Naive thymus-derived CD4-positive, alpha-beta T cell (primary cell): ENCODE measurements at regions not wholly inside any gene's neighbourhood (a gene's known extent, or its start where the extent isn't known, plus 50 kb on each side); places are given as distances from the start of the nearest gene placed in this dataset.

Experiments
- ATAC-seq: fragments of 150-1000 bp; cut with Tn5 transposase; 2 replicates; pipeline ENCODE4 v1.10.0; 2021; ENCODE audit warnings: mild to moderate bottlenecking, moderate library complexity
- CTCF ChIA-PET: fragments of 350-600 bp; sonication (Branson Sonifier 250); formaldehyde crosslinking; loops from one replicate; lab custom pipeline; 2021; ENCODE audit warnings: antibody characterized with exemption; lab: Charles Lee
- POLR2A ChIA-PET: fragments of 350-600 bp; sonication (Branson Sonifier 250); formaldehyde crosslinking; loops from one replicate; lab custom pipeline; 2021; ENCODE audit warnings: antibody characterized with exemption, inconsistent platforms; lab: Charles Lee
- DNase-seq, 9 donors: peaks; one replicate each; pipeline versions ENCODE4 v3.0.0 to v3.0.0-alpha.2; 2020 to 2022; ENCODE audit warnings: mixed read lengths in 1 of 9
- H3K27ac ChIP-seq: one replicate; pipeline ENCODE4 v1.7.0; 2013; ENCODE audit warnings: mild to moderate bottlenecking, low read depth, low read length, moderate library complexity
- H3K27me3 ChIP-seq, 2 donors: one replicate each; pipeline ENCODE4 v1.7.0; 2013; ENCODE audit warnings: low read length in 2 of 2, mild to moderate bottlenecking in 2 of 2, moderate library complexity in 2 of 2; ENCODE audit not compliant: control insufficient read depth in 2 of 2, insufficient read depth in 2 of 2
- H3K36me3 ChIP-seq, 3 experiments: 1 replicate in 2 of 3; 2 replicates in 1 of 3; pipeline ENCODE4 v1.7.0; 2013; ENCODE audit warnings: low read length in 3 of 3, mild to moderate bottlenecking in 3 of 3, moderate library complexity in 1 of 3; ENCODE audit not compliant: insufficient read depth in 3 of 3, control insufficient read depth in 2 of 3
- H3K4me1 ChIP-seq, 2 donors: one replicate each; pipeline ENCODE4 v1.7.0; 2013; ENCODE audit warnings: low read length in 2 of 2, mild to moderate bottlenecking in 2 of 2, moderate library complexity in 1 of 2; ENCODE audit not compliant: control insufficient read depth in 2 of 2, insufficient read depth in 2 of 2
- H3K4me3 ChIP-seq: 2 replicates; pipeline ENCODE4 v1.7.0; 2013; ENCODE audit warnings: mild to moderate bottlenecking, low read length
- H3K9me3 ChIP-seq, 3 experiments: 1 replicate in 2 of 3; 2 replicates in 1 of 3; pipeline ENCODE4 v1.7.0; 2013; ENCODE audit warnings: low read length in 3 of 3; ENCODE audit not compliant: control insufficient read depth in 2 of 3
- H3K27ac Mint-ChIP-seq, 9 donors: one replicate each; pipeline ENCODE4 v1.8.0; 2020 to 2022; ENCODE audit warnings: mixed read lengths in 9 of 9, mild to moderate bottlenecking in 8 of 9, moderate library complexity in 5 of 9, inconsistent platforms in 2 of 9
- H3K27me3 Mint-ChIP-seq, 5 donors: one replicate each; pipeline ENCODE4 v1.8.0; 2021 to 2022; ENCODE audit warnings: mixed read lengths in 5 of 5, mild to moderate bottlenecking in 1 of 5
- H3K36me3 Mint-ChIP-seq, 5 donors: one replicate each; pipeline ENCODE4 v1.8.0; 2020 to 2022; ENCODE audit warnings: mixed read lengths in 5 of 5, mild to moderate bottlenecking in 3 of 5, inconsistent platforms in 1 of 5
- H3K4me1 Mint-ChIP-seq, 7 donors: one replicate each; pipeline ENCODE4 v1.8.0; 2020 to 2022; ENCODE audit warnings: mixed read lengths in 7 of 7, mild to moderate bottlenecking in 3 of 7, inconsistent platforms in 1 of 7
- H3K4me3 Mint-ChIP-seq, 10 donors: one replicate each; pipeline ENCODE4 v1.8.0; 2020 to 2022; ENCODE audit warnings: mild to moderate bottlenecking in 10 of 10, mixed read lengths in 10 of 10, moderate library complexity in 6 of 10, inconsistent platforms in 2 of 10
- H3K9me3 Mint-ChIP-seq, 11 donors: one replicate each; pipeline ENCODE4 v1.8.0; 2020 to 2022; ENCODE audit warnings: mixed read lengths in 11 of 11, mild to moderate bottlenecking in 4 of 11, inconsistent platforms in 1 of 11, moderate library complexity in 1 of 11
- intact Hi-C, 2 donors: fragments of 100-400 bp; cut with micrococcal nuclease; formaldehyde crosslinking; loops; one replicate each; pipeline ENCODE4 v1.15.1; 2023

DNA sequence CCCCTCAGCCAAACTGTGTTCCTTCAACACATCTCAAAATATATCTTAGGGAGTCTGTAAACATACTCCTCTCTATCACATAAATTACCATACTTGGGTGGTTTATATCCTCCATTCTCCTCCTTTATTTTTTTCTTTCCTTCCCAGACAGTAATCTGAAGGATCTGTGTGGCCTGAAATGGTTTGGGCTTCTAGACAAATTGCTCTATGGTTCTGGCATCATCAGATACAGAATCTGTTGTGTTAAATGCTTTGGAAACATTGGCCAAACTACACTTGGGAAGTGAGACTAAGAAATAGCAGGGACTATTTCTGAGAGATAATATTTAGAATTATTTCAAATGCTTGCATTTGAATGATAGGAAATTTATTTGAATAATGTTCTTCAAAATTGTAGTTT lies 353.0 kb upstream of the KCND2 start:
- Mint-ChIP-seq H3K27ac (no peak overlapping the region), H3K4me3 (no peak overlapping the region), H3K4me1 (no peaks in the 10 kb centered on the region), H3K27me3 (no peaks in the 10 kb centered on the region), H3K9me3 (peaks cover 0 to 17% (median 3%) of the 10 kb centered on the region in 11 donors), H3K36me3 (no peaks in the 10 kb centered on the region)
- POLR2A ChIA-PET: no interaction called here
- no peak for ATAC-seq
- Histone ChIP-seq H3K4me3 (no peak overlapping the region), H3K36me3 (no peaks in the 10 kb centered on the region), H3K27me3 (no peaks in the 10 kb centered on the region), H3K4me1 (no peaks in the 10 kb centered on the region), H3K9me3 (no peaks in the 10 kb centered on the region), H3K27ac (no peak overlapping the region)
- no peak for DNase-seq
- CTCF ChIA-PET: no interaction called here
- intact Hi-C loops: no loop called here

DNA sequence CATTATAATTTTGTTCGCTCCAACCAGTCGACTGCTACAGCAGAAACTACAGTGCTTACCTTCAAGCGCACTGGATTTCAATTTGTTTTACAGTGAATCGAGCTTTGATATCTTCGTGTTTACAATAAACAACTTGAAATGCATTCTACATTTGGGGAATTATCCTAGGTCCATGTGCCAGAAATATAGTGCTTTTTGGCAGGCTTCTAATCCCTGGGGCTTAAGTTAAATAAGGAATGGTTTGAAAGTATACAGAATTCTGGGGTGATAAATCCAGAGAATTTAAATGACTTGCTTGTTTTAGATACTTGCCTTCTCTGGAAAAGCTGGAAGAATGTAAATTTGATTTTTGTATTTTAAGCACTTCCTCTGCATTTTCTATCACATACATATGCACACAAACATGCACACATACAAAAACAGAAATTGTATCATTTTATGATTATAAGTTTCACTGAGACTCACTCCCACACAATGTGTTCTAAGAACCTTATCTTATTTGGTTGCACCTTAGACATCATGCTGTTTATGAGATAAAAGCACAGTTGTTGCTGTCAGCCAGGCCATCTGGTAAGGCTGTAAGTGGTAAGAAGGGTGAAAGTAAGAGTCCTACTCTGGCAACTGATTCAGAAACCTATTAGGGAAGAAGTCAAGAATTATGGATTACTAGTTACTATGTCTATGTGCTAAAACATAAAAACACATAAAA lies 347.2 kb upstream of the KCND2 start:
- H3K27ac ChIP-seq: no peak overlapping the region
- intact Hi-C loops: no loop called here
- H3K4me1 ChIP-seq: no peaks in the 10 kb centered on the region
- no peaks in the 10 kb centered on the region for H3K36me3 ChIP-seq
- no peak overlapping the region for H3K27ac Mint-ChIP-seq
- no peaks in the 10 kb centered on the region for H3K36me3 Mint-ChIP-seq
- no peaks in the 10 kb centered on the region for H3K9me3 ChIP-seq
- no peak overlapping the region for H3K4me3 ChIP-seq
- H3K4me1 Mint-ChIP-seq: no peaks in the 10 kb centered on the region
- no peaks in the 10 kb centered on the region for H3K27me3 ChIP-seq
- DNase-seq: no peak
- H3K27me3 Mint-ChIP-seq: no peaks in the 10 kb centered on the region
- POLR2A ChIA-PET: no interaction called here
- ATAC-seq: no peak
- H3K9me3 Mint-ChIP-seq: peaks cover 0 to 15% (median 4%) of the 10 kb centered on the region in 11 donors
- no peak overlapping the region for H3K4me3 Mint-ChIP-seq
- CTCF ChIA-PET: no interaction called here

DNA sequence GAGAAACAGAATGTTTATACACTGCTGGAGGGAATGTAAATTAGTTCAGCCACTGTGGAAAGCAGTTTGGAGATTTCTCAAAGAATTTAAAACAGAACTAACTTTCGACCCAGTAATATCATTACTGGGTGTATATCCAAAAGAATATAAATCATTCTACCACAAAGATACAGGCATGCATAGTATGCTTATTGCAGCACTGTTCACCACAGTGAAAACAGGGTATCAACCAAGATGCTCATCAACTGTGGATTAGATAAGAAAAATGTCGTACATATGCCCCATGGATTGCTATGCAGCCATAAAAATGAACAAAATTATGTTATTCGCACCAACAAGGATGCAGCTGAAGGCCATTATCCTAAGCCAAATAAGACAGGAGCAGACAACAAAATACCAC lies 343.1 kb upstream of the KCND2 start:
- H3K27me3 ChIP-seq: no peaks in the 10 kb centered on the region
- Mint-ChIP-seq H3K9me3 (peaks cover 0 to 25% (median 5%) of the 10 kb centered on the region in 11 donors), H3K4me3 (no peak overlapping the region), H3K27me3 (no peaks in the 10 kb centered on the region), H3K4me1 (no peaks in the 10 kb centered on the region), H3K27ac (no peak overlapping the region), H3K36me3 (no peaks in the 10 kb centered on the region)
- DNase-seq (no peak), ATAC-seq (no peak)
- H3K4me1 ChIP-seq: no peaks in the 10 kb centered on the region
- H3K36me3 ChIP-seq: no peaks in the 10 kb centered on the region
- H3K4me3 ChIP-seq: no peak overlapping the region
- H3K27ac ChIP-seq: no peak overlapping the region
- H3K9me3 ChIP-seq: no peaks in the 10 kb centered on the region
- CTCF ChIA-PET: no interaction called here
- POLR2A ChIA-PET: no interaction called here
- intact Hi-C loops: no loop called here

DNA sequence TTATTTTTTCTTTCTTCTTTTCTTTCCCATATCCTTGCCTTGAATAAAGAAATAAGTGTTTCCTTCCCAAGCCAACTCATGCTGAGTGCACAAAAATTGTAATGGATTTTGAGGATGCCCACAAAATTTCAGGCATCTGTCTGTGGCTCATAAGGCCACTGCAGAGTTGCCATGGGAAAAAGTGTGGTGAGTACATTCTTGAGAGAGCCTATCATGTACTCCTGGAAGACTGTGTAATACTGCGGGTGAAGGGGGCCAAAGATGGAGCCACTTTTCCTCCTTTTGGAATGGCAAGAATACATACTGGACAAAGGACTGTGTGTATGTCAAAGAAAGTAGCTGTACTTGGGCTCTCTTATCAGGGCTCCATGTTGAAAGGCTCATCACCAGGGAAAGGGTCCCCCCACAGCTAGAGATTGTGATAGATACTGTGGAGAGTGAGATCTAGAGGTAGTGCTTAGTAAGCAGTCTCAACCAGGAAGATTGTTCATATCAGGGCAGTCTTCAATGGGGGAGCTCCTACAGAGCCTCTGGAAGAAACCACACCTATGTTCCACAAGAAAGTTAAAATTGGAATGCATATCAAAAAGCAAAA lies 341.6 kb upstream of the KCND2 start:
- no peak for ATAC-seq
- no peaks in the 10 kb centered on the region for H3K9me3 ChIP-seq
- H3K27ac ChIP-seq: no peak overlapping the region
- no peaks in the 10 kb centered on the region for H3K36me3 ChIP-seq
- Mint-ChIP-seq H3K4me1 (no peaks in the 10 kb centered on the region), H3K27ac (no peak overlapping the region), H3K27me3 (no peaks in the 10 kb centered on the region), H3K9me3 (peaks cover 0 to 20% (median 3%) of the 10 kb centered on the region in 11 donors), H3K4me3 (no peak overlapping the region), H3K36me3 (no peaks in the 10 kb centered on the region)
- no peaks in the 10 kb centered on the region for H3K27me3 ChIP-seq
- ChIA-PET CTCF (no interaction called here), POLR2A (no interaction called here)
- H3K4me3 ChIP-seq: no peak overlapping the region
- H3K4me1 ChIP-seq: no peaks in the 10 kb centered on the region
- no peak for DNase-seq
- intact Hi-C loops: no loop called here

DNA sequence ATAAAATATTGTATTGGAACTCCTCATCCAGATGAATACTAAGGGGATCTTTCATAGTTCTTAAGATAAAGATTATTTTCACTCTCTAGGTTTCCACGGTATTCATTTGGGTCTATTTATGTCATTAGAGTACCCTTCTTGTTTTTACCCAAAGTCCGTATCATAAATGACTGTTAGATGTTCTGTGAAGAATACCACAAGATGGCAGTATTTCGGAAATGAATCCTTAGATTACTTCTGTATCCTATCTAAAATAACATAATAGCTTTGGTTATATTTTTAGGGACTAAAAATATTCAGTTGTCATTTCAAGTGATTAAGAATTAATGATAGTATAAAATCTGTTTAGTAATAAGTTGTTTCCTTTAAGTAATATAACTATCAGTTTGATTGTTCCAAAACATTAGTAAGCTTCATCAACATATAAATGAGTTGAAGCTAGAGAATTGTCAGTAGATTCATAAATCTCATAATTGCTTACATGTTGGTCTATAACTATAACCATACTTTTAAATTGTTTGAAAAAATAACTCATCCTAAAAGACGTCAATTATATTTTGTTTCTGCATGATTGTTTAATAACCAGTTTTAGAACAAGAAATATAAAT lies 337.5 kb upstream of the KCND2 start:
- Mint-ChIP-seq H3K27ac (no peak overlapping the region), H3K9me3 (peaks cover 0 to 9% (median 0%) of the 10 kb centered on the region in 11 donors), H3K36me3 (no peaks in the 10 kb centered on the region), H3K27me3 (no peaks in the 10 kb centered on the region), H3K4me3 (no peak overlapping the region), H3K4me1 (no peaks in the 10 kb centered on the region)
- Histone ChIP-seq H3K9me3 (no peaks in the 10 kb centered on the region), H3K27ac (no peak overlapping the region), H3K27me3 (no peaks in the 10 kb centered on the region), H3K36me3 (no peaks in the 10 kb centered on the region), H3K4me3 (no peak overlapping the region), H3K4me1 (no peaks in the 10 kb centered on the region)
- ChIA-PET CTCF (no interaction called here), POLR2A (no interaction called here)
- intact Hi-C loops: loop anchor here in 1 of 2 donors (5.0 kb wide), 1 partner anchor 337 kb away; the partner anchor contains the start of gene KCND2
- no peak for ATAC-seq
- no peak for DNase-seq

DNA sequence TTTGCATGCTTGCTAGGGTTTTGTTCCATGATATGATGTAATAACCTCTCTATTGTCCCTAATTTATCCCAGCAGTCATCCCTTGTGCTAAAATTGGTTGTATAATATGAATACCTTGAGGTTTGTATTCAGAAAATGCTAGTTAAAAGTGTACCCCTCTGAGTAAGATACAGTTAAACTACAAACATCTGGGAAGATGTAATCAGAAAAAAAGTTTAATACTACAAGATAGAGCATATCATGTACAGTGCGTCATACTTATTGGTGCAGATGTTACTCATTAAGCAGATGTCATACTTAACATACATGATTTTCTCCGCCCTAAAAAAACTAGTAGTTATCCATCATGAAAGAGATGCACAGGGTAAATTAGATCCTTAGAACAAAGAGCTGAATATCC lies 336.1 kb upstream of the KCND2 start:
- no peaks in the 10 kb centered on the region for H3K27me3 Mint-ChIP-seq
- no peaks in the 10 kb centered on the region for H3K4me1 ChIP-seq
- no peaks in the 10 kb centered on the region for H3K9me3 ChIP-seq
- H3K27ac ChIP-seq: no peak overlapping the region
- no peaks in the 10 kb centered on the region for H3K36me3 ChIP-seq
- H3K4me3 ChIP-seq: no peak overlapping the region
- H3K4me1 Mint-ChIP-seq: no peaks in the 10 kb centered on the region
- H3K27ac Mint-ChIP-seq: no peak overlapping the region
- H3K27me3 ChIP-seq: no peaks in the 10 kb centered on the region
- ATAC-seq (no peak), DNase-seq (no peak)
- no peaks in the 10 kb centered on the region for H3K36me3 Mint-ChIP-seq
- intact Hi-C loops: loop anchor here in 1 of 2 donors (5.0 kb wide), 1 partner anchor 335 kb away; the partner anchor contains the start of gene KCND2
- ChIA-PET POLR2A (no interaction called here), CTCF (no interaction called here)
- no peak overlapping the region for H3K4me3 Mint-ChIP-seq
- H3K9me3 Mint-ChIP-seq: peaks cover 0 to 3% (median 0%) of the 10 kb centered on the region in 11 donors
